ENCODE measurements at regions not wholly inside any gene's neighbourhood (a gene's known extent, or its start where the extent isn't known, plus 50 kb on each side); places are given as distances from the start of the nearest gene placed in this dataset.
A peak's percentile ranks its signal among the peaks of the same experiment; 100 is the strongest.

DNA sequence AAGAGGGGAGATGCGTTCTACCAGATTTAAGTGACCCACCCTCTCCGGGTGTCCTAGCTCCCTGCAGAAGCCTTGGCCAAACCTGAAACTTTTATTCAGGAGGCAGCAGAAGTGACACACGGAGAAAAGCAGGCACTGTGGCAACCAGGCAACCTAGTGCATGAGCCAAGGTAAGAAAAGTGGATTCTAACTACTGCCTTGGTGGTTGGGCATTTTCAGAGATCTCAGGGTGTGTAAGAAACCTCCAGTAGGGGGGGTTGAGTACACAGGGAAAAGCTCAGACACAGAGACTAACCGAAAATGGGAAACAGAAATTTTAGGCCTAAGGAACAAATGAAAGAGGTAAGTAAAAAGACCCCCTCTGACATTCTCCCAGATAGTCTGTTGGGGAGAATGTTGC lies 645.7 kb downstream of the ANKRD7 start:
- TF ChIP-seq, protein P1, sequence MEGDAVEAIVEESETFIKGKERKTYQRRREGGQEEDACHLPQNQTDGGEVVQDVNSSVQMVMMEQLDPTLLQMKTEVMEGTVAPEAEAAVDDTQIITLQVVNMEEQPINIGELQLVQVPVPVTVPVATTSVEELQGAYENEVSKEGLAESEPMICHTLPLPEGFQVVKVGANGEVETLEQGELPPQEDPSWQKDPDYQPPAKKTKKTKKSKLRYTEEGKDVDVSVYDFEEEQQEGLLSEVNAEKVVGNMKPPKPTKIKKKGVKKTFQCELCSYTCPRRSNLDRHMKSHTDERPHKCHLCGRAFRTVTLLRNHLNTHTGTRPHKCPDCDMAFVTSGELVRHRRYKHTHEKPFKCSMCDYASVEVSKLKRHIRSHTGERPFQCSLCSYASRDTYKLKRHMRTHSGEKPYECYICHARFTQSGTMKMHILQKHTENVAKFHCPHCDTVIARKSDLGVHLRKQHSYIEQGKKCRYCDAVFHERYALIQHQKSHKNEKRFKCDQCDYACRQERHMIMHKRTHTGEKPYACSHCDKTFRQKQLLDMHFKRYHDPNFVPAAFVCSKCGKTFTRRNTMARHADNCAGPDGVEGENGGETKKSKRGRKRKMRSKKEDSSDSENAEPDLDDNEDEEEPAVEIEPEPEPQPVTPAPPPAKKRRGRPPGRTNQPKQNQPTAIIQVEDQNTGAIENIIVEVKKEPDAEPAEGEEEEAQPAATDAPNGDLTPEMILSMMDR (IDR thresholded peaks at IDR 0.05) = peak in 1 of 9 donors; percentile 21
- DNase-seq = no peak
- intact Hi-C loops (cut with DNase I) = no loop called here
- H3K4me3 ChIP-seq = no peak overlapping the region
- ATAC-seq = no peak
- H3K4me1 ChIP-seq = no peaks in the 10 kb centered on the region
- H3K9me3 ChIP-seq = no peaks in the 10 kb centered on the region
- H3K36me3 ChIP-seq = no peaks in the 10 kb centered on the region
- no peak overlapping the region for H3K27ac ChIP-seq
- WGBS, 2 donors = 81 to 87% methylated on average over 4 of the region's 4 CpGs
- H3K27me3 ChIP-seq = no peaks in the 10 kb centered on the region

DNA sequence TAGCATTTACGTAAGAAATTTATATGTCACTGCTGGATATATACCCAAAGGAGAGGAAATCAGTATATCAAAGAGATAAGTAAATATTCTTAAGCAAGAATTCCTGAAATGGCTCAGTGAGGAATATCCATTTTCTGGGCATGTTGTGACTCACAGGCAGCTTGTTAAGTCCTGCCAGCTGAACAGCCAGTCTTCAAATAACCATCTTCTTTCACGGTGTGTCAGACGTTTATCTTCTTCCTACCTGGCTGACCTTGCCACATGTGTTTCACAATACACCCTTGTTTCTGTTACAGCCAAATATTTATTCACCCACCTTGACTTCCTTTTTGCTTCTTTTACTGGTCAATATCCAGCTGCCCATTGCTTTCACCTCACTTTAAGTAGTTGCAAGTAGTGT lies 648.1 kb downstream of the ANKRD7 start:
- DNase-seq (no peak), ATAC-seq (no peak)
- intact Hi-C loops (cut with DNase I) = no loop called here
- no peaks in the 10 kb centered on the region for H3K27me3 ChIP-seq
- H3K27ac ChIP-seq = no peak overlapping the region
- no peaks in the 10 kb centered on the region for H3K4me1 ChIP-seq
- TF ChIP-seq, protein P1 (IDR thresholded peaks at IDR 0.05) = no peak
- H3K9me3 ChIP-seq = no peaks in the 10 kb centered on the region
- H3K4me3 ChIP-seq = no peak overlapping the region
- 51 to 54% methylated on average over 3 of the region's 3 CpGs for WGBS, 2 donors
- H3K36me3 ChIP-seq = no peaks in the 10 kb centered on the region

DNA sequence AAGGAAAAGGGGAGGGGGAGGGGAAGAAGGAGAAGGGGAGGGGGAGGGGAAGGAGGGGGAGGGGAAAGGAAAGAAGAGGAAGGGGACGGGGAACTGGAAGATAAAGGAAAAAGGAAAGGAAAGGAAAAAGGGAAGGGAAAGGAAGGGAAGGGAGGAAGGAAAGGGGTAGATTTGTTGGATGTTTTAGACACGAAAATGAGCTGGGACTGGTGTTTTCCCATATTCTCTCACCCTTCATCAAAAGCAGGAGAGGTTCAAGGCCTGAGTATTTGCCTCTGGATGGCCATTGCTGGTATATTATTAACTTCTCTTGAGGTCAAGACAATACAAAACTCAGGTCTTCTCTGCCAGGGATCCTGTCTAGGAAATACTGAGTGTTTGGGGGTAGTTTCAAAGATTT lies 652.7 kb downstream of the ANKRD7 start:
- TF ChIP-seq, protein P1 (IDR thresholded peaks at IDR 0.05) = no peak
- no peak for ATAC-seq
- Histone ChIP-seq H3K36me3 (no peaks in the 10 kb centered on the region), H3K9me3 (no peaks in the 10 kb centered on the region), H3K4me3 (no peak overlapping the region), H3K4me1 (no peaks in the 10 kb centered on the region), H3K27me3 (no peaks in the 10 kb centered on the region), H3K27ac (no peak overlapping the region)
- WGBS, 2 donors = 63 to 70% methylated on average over 2 of the region's 2 CpGs
- intact Hi-C loops (cut with DNase I) = no loop called here
- DNase-seq = no peak

DNA sequence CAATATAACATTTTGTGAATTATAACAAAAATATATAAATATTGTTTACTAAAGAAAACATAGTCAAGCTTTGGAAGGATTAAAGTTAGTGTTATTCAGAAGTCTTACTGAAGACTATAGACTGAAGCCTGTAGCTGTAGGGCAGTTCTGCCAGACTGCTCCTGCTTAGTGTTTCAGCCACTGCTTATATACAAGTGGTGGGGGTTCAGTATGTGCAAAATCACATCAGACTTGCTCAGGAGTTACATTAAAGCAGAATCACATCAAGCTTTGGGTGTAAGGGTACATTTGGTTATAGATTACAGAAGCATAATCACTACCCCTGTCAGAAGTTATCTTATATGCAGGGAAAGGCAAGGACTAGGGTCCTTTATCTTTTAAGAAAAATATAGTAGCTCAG lies 653.8 kb downstream of the ANKRD7 start:
- Histone ChIP-seq H3K4me1 (no peaks in the 10 kb centered on the region), H3K27me3 (no peaks in the 10 kb centered on the region), H3K27ac (no peak overlapping the region), H3K4me3 (no peak overlapping the region), H3K36me3 (no peaks in the 10 kb centered on the region), H3K9me3 (no peaks in the 10 kb centered on the region)
- no peak for ATAC-seq
- intact Hi-C loops (cut with DNase I) = no loop called here
- DNase-seq = no peak
- TF ChIP-seq, protein P1 (IDR thresholded peaks at IDR 0.05) = no peak

DNA sequence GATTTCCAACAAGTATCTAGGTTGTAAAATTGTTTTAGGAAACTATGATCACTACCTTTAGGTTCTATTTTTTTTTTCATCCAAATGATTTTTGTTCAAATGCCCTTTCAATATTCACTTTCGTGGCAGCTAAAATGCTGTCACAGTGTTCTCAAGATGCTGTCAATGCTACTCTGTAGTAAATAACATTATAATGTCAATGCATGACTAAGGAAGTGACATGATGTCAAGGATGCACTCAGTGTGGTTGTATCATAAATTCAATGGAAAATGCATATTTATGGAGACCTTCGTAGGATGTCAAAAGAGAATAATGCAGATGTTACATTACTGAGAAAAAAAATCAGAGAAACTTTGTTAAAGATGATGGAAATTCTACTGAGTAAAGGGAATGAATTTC lies 673.8 kb downstream of the ANKRD7 start:
- ATAC-seq (no peak), DNase-seq (no peak)
- Histone ChIP-seq H3K27ac (no peak overlapping the region), H3K9me3 (peaks cover 0 to 4% (median 0%) of the 10 kb centered on the region in 11 donors), H3K4me1 (no peaks in the 10 kb centered on the region), H3K27me3 (no peaks in the 10 kb centered on the region), H3K36me3 (no peaks in the 10 kb centered on the region), H3K4me3 (no peak overlapping the region)
- TF ChIP-seq, protein P1 (IDR thresholded peaks at IDR 0.05) = no peak
- intact Hi-C loops (cut with DNase I) = no loop called here
- WGBS, 2 donors = 81 to 83% methylated on average over 2 of the region's 2 CpGs

Measured in heart right ventricle (tissue), 16 donors.